Kidney epithelial cell (primary cell): ENCODE measurements at regions not wholly inside any gene's neighbourhood (a gene's known extent, or its start where the extent isn't known, plus 50 kb on each side); places are given as distances from the start of the nearest gene placed in this dataset.
A peak's percentile ranks its signal among the peaks of the same experiment; 100 is the strongest.

Experiments
- DNase-seq: peaks from one replicate; pipeline ENCODE4 v3.0.0-alpha.2; 2010; ENCODE audit warnings: low read depth
- H3K27me3 ChIP-seq: 2 replicates; pipeline ENCODE4 v1.6.0; 2011; ENCODE audit warnings: low read length; ENCODE audit not compliant: control insufficient read depth, insufficient read depth
- H3K36me3 ChIP-seq: 2 replicates; pipeline ENCODE4 v1.5.1; 2011; ENCODE audit warnings: low read length; ENCODE audit not compliant: control insufficient read depth, insufficient read depth
- H3K4me3 ChIP-seq: 2 replicates; pipeline ENCODE4 v1.5.1; 2011; ENCODE audit warnings: low read depth, mild to moderate bottlenecking, control low read depth, low read length
- TF ChIP-seq, protein P1 (sequence below): IDR thresholded peaks from 2 replicates; pipeline ENCODE4 v1.5.1; 2011; ENCODE audit warnings: mild to moderate bottlenecking, moderate library complexity, low read length, control low read depth, inconsistent platforms; ENCODE audit not compliant: insufficient read depth, poor library complexity, severe bottlenecking

DNA sequence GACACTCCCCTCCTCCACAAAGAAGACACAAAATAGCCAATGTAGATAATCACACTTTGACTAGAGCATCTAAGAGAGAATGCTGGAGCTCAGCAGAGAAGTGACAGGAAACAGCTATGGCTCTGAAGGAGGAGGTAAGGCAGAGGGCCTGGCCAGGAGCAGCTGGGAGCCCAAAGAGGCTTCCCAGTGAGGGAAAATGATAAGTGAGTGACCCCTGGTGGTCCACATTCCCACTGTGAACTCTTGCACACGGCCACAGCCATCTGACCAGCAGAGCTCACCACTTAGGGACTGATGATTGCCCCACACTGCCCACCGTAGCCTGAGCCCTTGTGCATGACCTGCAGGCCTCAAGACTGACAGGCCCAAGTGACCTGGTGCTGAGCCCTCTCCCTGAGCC, 162.7 kb upstream of the GALNTL6 start:
- DNase-seq, result no peak
- no peak overlapping the region for H3K4me3 ChIP-seq
- no peaks in the 10 kb centered on the region for H3K27me3 ChIP-seq
- TF ChIP-seq, protein P1, sequence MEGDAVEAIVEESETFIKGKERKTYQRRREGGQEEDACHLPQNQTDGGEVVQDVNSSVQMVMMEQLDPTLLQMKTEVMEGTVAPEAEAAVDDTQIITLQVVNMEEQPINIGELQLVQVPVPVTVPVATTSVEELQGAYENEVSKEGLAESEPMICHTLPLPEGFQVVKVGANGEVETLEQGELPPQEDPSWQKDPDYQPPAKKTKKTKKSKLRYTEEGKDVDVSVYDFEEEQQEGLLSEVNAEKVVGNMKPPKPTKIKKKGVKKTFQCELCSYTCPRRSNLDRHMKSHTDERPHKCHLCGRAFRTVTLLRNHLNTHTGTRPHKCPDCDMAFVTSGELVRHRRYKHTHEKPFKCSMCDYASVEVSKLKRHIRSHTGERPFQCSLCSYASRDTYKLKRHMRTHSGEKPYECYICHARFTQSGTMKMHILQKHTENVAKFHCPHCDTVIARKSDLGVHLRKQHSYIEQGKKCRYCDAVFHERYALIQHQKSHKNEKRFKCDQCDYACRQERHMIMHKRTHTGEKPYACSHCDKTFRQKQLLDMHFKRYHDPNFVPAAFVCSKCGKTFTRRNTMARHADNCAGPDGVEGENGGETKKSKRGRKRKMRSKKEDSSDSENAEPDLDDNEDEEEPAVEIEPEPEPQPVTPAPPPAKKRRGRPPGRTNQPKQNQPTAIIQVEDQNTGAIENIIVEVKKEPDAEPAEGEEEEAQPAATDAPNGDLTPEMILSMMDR, result no peak
- no peaks in the 10 kb centered on the region for H3K36me3 ChIP-seq

- Histone ChIP-seq H3K27me3 (no peaks in the 10 kb centered on the region), H3K36me3 (no peaks in the 10 kb centered on the region), H3K4me3 (no peak overlapping the region)
- no peak for DNase-seq
- TF ChIP-seq, protein P1, result no peak
These were observed 164.3 kb upstream of the GALNTL6 start for GRCh38 chr4:171648926-171649325.

- Histone ChIP-seq H3K4me3 (no peak overlapping the region), H3K27me3 (no peaks in the 10 kb centered on the region), H3K36me3 (no peaks in the 10 kb centered on the region)
- no peak for DNase-seq
- TF ChIP-seq, protein P1, result no peak
These were observed 166.2 kb upstream of the GALNTL6 start for GRCh38 chr4:171646984-171647383.

DNA sequence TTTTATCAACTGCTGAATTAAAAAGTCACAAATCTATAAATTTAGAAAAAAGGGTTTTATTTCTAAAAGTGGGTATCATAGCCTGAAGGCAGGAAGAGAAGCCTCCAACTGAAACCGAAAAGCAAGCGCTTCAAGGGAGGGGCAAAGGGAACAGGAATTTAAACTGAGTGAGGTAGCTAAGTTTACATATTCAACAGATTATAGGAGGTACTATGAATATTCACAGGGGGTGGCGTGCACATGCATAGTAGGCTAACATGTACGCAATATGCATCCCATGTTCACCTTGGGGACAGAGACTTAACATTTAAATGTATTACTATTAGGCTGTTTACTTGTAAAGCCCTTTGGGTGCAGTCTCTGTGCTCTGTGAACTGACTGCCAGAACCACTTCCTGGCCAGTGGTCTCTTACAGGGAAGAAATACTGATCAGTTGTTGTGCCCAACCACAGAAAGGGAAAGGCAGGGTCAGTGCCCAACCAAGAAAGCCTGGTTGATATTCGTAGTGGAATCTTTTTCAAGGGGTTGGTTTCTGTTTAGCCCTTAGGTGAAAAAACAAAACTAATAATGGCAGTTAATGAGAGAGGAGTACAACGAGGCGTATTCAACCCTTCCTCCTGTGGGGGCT, 168.7 kb upstream of the GALNTL6 start:
- DNase-seq, result no peak
- TF ChIP-seq, protein P1, result no peak
- no peaks in the 10 kb centered on the region for H3K27me3 ChIP-seq
- no peaks in the 10 kb centered on the region for H3K36me3 ChIP-seq
- H3K4me3 ChIP-seq, result no peak overlapping the region

DNA sequence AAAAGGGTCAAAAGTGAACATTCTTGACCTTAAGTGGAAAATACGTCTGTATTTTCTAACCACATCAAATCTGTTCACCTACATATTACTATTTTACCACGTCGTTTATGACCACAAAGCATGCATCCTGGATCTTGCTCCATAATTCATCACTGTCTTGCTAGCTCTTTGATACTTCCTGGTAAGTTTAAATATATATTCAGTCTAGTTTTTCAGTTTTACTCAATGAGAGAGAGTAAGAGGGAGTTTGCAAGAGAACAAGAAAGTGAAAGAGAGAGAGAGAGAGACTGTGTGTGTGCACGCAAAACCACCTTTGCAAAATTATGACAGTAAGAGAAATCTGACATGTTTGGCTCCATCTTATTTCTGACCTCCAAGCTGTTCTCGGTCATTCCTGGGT, 173.7 kb upstream of the GALNTL6 start:
- TF ChIP-seq, protein P1, result no peak
- peak; percentile 2 for DNase-seq
- H3K27me3 ChIP-seq, result no peaks in the 10 kb centered on the region
- no peak overlapping the region for H3K4me3 ChIP-seq
- no peaks in the 10 kb centered on the region for H3K36me3 ChIP-seq

- H3K4me3 ChIP-seq, result no peak overlapping the region
- H3K36me3 ChIP-seq, result no peaks in the 10 kb centered on the region
- no peaks in the 10 kb centered on the region for H3K27me3 ChIP-seq
- TF ChIP-seq, protein P1, result no peak
- no peak for DNase-seq
These were observed 176.6 kb upstream of the GALNTL6 start for GRCh38 chr4:171636606-171637005.
